Keratinocyte (primary cell): ENCODE measurements at regions not wholly inside any gene's neighbourhood (a gene's known extent, or its start where the extent isn't known, plus 50 kb on each side); places are given as distances from the start of the nearest gene placed in this dataset.

Experiments used
- DNase-seq: peaks from one replicate; pipeline ENCODE4 v3.0.0-alpha.2; 2011; ENCODE audit warnings: low read depth, missing footprints, low spot score
- FAIRE-seq: peaks from 2 replicates; lab custom pipeline; 2011; peaks lifted over from hg19 to GRCh38; lab: Jason Lieb, UNC
- H2AFZ ChIP-seq: 2 replicates; pipeline ENCODE4 v1.6.0; 2012; ENCODE audit warnings: low read length, control low read depth, inconsistent platforms; ENCODE audit not compliant: control insufficient read depth
- H3K27ac ChIP-seq: 2 replicates; pipeline ENCODE4 v1.5.1; 2011; ENCODE audit warnings: low read length; ENCODE audit not compliant: control insufficient read depth, insufficient read depth
- H3K27me3 ChIP-seq: 3 replicates; pipeline ENCODE4 v1.6.0; 2011; ENCODE audit warnings: low read length; ENCODE audit not compliant: control insufficient read depth, insufficient read depth; ENCODE audit errors: extremely low read depth
- H3K36me3 ChIP-seq, 2 experiments: 2 replicates in 1 of 2; 3 replicates in 1 of 2; pipeline ENCODE4 v1.5.1; 2011; ENCODE audit warnings: low read length in 2 of 2, mild to moderate bottlenecking in 1 of 2; ENCODE audit not compliant: control insufficient read depth in 2 of 2, insufficient read depth in 2 of 2; ENCODE audit errors: extremely low read depth in 1 of 2
- H3K4me1 ChIP-seq: 3 replicates; pipeline ENCODE4 v1.5.1; 2011; ENCODE audit warnings: low read length; ENCODE audit not compliant: control insufficient read depth, insufficient read depth; ENCODE audit errors: extremely low read depth
- H3K4me2 ChIP-seq: 3 replicates; pipeline ENCODE4 v1.6.0; 2011; ENCODE audit warnings: low read depth, low read length; ENCODE audit not compliant: control insufficient read depth, insufficient read depth; ENCODE audit errors: extremely low read depth
- H3K4me3 ChIP-seq, 3 experiments: fragments of 200-600 bp in 1 of 3; sonication (generic) in 1 of 3; 2 replicates in 2 of 3; 3 replicates in 1 of 3; pipeline ENCODE4 v1.5.1; 2011 to 2016; ENCODE audit warnings: low read length in 3 of 3, mild to moderate bottlenecking in 3 of 3, control low read depth in 2 of 3, inconsistent platforms in 1 of 3, low read depth in 1 of 3, mixed read lengths in 1 of 3, mixed run types in 1 of 3, moderate library complexity in 1 of 3; ENCODE audit not compliant: control insufficient read depth in 2 of 3, insufficient read depth in 2 of 3; ENCODE audit errors: extremely low read depth in 1 of 3
- H3K79me2 ChIP-seq: 2 replicates; pipeline ENCODE4 v1.6.0; 2012; ENCODE audit warnings: low read length; ENCODE audit not compliant: control insufficient read depth, insufficient read depth
- H3K9ac ChIP-seq: 3 replicates; pipeline ENCODE4 v1.6.0; 2011; ENCODE audit warnings: low read length; ENCODE audit not compliant: control insufficient read depth, insufficient read depth; ENCODE audit errors: extremely low read depth
- H3K9me1 ChIP-seq: 3 replicates; pipeline ENCODE4 v1.6.0; 2011; ENCODE audit warnings: low read length; ENCODE audit not compliant: control insufficient read depth, insufficient read depth; ENCODE audit errors: extremely low read depth
- H3K9me3 ChIP-seq: 2 replicates; pipeline ENCODE4 v1.5.1; 2012; ENCODE audit warnings: low read depth, low read length; ENCODE audit not compliant: control insufficient read depth
- H4K20me1 ChIP-seq: 3 replicates; pipeline ENCODE4 v1.6.0; 2011; ENCODE audit warnings: low read length; ENCODE audit not compliant: control insufficient read depth, insufficient read depth; ENCODE audit errors: extremely low read depth
- EZH2 ChIP-seq: IDR thresholded peaks from one replicate; pipeline ENCODE4 v1.6.1; 2012; ENCODE audit warnings: inconsistent platforms, mild to moderate bottlenecking, low read length, moderate library complexity
- dilution Hi-C: fragments of 300-500 bp; cut with MboI; formaldehyde crosslinking; loops from one replicate; pipeline ENCODE4 v1.7.0; 2020; ENCODE audit warnings: low sequenced_read_pairs; ENCODE audit not compliant: extremely low pct_ligation_motif_present
- TF ChIP-seq, protein P1 (sequence below), 3 experiments: IDR thresholded peaks in 1 of 3; conservative IDR thresholded peaks in 1 of 3; optimal IDR thresholded peaks in 1 of 3; 2 replicates in 2 of 3; 3 replicates in 1 of 3; pipeline versions ENCODE3 to v1.5.1; 2011; ENCODE audit warnings: low read length in 3 of 3, mild to moderate bottlenecking in 3 of 3, moderate library complexity in 2 of 3, control low read depth in 1 of 3, inconsistent platforms in 1 of 3; ENCODE audit not compliant: insufficient read depth in 2 of 3; ENCODE audit errors: extremely low read depth in 1 of 3

DNA sequence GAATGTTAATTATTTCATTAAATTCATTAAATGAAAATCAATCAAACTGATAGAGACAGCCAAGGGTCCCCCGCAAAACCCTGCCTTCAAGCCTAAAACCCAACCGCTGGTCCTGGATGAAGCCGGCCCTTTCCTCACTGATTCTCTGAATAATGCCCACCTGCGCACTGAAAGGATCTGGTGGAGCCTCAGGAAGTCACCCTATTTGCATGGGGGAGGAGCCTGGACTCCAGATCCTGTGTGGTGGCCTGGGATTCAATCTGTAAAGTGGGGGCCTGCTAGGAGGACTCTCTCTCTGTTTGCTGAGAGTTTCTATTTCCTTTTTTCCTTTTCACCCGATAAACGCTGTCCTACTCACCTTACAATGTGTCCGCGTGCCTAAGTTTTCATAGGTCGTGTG lies 97.9 kb upstream of the ADAMTS3 start:
- H3K36me3 ChIP-seq: no peaks in the 10 kb centered on the region
- H3K4me3 ChIP-seq: no peak overlapping the region
- H3K27ac ChIP-seq: no peak overlapping the region
- H3K9me3 ChIP-seq: no peaks in the 10 kb centered on the region
- H4K20me1 ChIP-seq: no peaks in the 10 kb centered on the region
- H3K79me2 ChIP-seq: no peaks in the 10 kb centered on the region
- no peaks in the 10 kb centered on the region for H3K9me1 ChIP-seq
- no peak overlapping the region for H2AFZ ChIP-seq
- H3K4me1 ChIP-seq: no peaks in the 10 kb centered on the region
- no peak overlapping the region for H3K9ac ChIP-seq
- dilution Hi-C loops: no loop called here
- no peak overlapping the region for H3K4me2 ChIP-seq
- DNase-seq (no peak), FAIRE-seq (no peak)
- TF ChIP-seq, protein P1, sequence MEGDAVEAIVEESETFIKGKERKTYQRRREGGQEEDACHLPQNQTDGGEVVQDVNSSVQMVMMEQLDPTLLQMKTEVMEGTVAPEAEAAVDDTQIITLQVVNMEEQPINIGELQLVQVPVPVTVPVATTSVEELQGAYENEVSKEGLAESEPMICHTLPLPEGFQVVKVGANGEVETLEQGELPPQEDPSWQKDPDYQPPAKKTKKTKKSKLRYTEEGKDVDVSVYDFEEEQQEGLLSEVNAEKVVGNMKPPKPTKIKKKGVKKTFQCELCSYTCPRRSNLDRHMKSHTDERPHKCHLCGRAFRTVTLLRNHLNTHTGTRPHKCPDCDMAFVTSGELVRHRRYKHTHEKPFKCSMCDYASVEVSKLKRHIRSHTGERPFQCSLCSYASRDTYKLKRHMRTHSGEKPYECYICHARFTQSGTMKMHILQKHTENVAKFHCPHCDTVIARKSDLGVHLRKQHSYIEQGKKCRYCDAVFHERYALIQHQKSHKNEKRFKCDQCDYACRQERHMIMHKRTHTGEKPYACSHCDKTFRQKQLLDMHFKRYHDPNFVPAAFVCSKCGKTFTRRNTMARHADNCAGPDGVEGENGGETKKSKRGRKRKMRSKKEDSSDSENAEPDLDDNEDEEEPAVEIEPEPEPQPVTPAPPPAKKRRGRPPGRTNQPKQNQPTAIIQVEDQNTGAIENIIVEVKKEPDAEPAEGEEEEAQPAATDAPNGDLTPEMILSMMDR (optimal IDR thresholded peaks at IDR 0.05 in 1 of 3, IDR thresholded peaks at IDR 0.05 in 1 of 3, conservative IDR thresholded peaks at IDR 0.05 in 1 of 3; ENCODE audit: extremely low read depth in 1 of 3, insufficient read depth in 2 of 3, low read length in 3 of 3): no peak
- no peak for TF ChIP-seq EZH2
- H3K27me3 ChIP-seq: peaks cover 3% of the 10 kb centered on the region

DNA sequence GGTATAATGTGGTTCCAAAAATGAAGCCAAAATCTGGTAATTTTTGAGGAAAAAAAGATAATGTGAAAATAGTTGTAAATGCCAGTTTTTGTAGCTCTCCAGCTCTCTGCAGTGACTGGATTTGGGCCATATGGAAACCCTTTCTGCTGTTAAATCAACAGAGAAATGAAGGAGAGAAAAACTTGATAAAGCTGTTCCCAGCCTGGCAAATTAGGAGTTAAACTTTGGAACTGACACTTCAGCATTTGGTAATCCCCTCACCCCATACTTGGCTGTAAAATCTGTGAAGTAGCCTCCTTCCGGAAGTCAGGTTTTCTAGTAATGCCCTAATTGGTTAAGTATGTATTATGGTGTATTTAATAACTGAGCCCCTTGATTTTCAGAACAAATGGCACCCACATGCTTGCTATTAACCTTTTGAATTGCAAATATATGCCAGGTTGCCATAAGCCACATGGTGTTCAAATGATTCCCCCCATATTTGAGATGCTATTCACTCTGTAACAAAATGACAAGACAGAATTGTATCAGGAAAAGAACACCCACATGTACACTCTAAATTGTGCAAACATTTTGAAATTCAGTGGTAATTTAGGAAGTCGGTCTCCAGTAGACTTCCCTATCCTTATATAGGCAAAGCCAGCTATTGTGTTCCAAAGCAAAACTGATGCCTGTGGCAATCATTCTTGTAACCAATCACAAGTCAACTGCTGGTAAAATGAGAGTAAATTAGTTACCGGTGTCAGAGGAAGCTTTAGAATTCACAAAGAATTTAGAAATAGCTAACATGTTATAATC lies 96.3 kb upstream of the ADAMTS3 start:
- Histone ChIP-seq H3K4me1 (no peaks in the 10 kb centered on the region), H3K36me3 (no peaks in the 10 kb centered on the region), H3K27ac (no peak overlapping the region), H3K27me3 (peaks cover 3% of the 10 kb centered on the region), H3K4me3 (no peak overlapping the region), H3K9me3 (no peaks in the 10 kb centered on the region), H3K79me2 (no peaks in the 10 kb centered on the region), H3K4me2 (no peak overlapping the region), H3K9me1 (no peaks in the 10 kb centered on the region), H2AFZ (no peak overlapping the region), H3K9ac (no peak overlapping the region), H4K20me1 (no peaks in the 10 kb centered on the region)
- TF ChIP-seq, protein P1 (optimal IDR thresholded peaks at IDR 0.05 in 1 of 3, IDR thresholded peaks at IDR 0.05 in 1 of 3, conservative IDR thresholded peaks at IDR 0.05 in 1 of 3; ENCODE audit: extremely low read depth in 1 of 3, insufficient read depth in 2 of 3, low read length in 3 of 3): no peak
- TF ChIP-seq EZH2: no peak
- no peak for DNase-seq
- dilution Hi-C loops: no loop called here
- FAIRE-seq: no peak
